GM21447 (cell line): ENCODE measurements at regions not wholly inside any gene's neighbourhood (a gene's known extent, or its start where the extent isn't known, plus 50 kb on each side); places are given as distances from the start of the nearest gene placed in this dataset.
"Not testable (repeated sequence)": the region's sequence is repeated elsewhere in the genome, so short reads cannot be mapped to it uniquely, and the experiment has no call there.

ENCODE experiments used
- ATAC-seq: cut with Tn5 transposase; IDR thresholded peaks from one replicate; pipeline ENCODE4 v1.9.1; 2021; ENCODE audit not compliant: unreplicated experiment

DNA sequence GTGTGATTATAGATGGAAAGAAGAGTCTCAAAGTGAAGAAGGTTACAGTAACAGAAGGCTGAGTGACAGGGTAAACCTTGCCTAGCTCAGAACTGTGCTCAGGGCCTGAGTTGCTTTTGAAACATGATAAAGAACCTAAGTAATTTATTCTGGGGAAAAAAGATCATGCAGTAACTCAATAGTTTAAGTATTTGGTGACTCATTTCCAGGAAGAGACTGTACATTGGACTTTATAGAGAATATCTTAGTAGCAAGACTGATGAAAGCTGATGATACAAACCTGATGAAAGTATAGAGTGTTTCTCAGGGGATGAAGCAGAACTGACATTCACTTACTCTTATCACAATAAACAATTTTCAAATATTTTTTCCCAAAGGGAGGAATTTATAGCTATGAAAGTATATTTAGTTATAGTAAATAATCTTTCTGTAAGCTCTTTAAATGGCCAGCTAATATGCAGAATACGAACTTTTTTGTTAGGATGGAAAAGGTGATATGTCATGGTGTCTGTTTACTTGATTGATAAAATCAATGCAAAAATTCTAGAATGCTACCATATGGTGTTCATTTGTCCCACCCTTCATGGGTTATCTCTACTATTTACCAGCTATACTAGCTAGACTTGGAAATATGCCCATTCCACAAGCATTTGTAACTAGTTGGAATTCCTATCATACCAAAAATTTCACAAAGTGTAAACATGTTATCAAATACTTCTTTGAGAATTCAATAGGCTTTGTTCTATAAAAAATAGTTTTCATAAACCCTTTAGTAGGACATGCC lies 1265.5 kb upstream of the ACVR2A start:
- ATAC-seq, result no peak

DNA sequence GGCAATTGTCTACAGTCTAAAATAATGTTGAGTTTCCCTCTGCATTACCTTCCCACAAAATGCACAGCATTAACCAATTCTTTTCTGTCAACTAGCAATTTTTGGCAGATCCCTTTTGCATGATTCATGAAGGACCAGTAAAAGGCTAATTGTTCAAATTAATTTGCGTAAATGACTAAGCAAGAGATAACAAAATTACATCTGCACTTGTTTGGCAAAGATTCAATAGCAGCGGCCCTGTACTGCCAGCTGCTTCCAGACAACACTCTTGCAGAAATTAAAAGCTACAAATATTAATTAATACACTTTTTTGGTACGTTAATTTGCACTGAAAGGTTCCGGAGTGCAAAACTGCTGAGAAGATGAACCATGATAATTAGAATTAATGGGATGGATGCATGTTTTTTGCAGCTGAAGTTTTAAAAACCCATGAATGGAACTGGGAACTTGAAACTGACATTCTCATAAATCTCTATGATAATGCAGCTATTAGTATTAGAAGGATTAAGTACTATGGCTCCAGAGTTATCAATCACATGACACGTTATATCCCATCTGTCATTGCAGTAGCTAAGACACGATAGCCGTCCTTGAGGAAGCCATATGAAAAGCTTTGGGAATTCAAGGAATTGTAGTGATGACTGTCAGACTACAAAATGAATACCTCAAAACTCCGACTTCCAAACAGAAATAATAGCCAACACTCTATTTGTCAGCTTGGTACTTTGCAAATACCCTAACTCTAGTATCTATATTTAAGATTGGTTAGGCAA lies 1268.3 kb upstream of the ACVR2A start:
- no peak for ATAC-seq

GRCh38 chr2:146572598-146572997 lies 1272.2 kb upstream of the ACVR2A start:
- ATAC-seq, result no peak

GRCh38 chr2:146561996-146562395 lies 1282.8 kb upstream of the ACVR2A start:
- ATAC-seq, result no peak

DNA sequence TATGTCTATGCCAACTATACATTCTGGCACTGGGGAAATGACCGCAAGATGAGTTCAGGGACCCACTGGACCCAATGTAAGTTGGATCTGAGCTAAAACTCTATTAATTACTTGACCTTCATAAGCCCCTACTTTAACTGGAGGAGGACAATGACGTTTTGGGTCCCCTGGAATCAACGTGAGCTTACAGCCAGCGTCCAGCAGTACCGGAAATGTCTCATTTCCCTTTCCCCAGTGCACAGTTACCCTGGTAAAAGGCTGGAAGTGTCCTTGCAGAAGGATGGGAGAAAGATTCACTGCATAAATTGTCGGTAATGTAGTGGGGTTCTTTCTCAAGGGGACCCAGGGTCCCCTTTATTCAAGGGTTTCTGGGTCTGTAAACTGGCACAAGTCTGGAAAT lies 1297.6 kb upstream of the ACVR2A start:
- ATAC-seq, result no peak

- no peak for ATAC-seq
These were observed 1300.1 kb upstream of the ACVR2A start for GRCh38 chr2:146544701-146545100.

DNA sequence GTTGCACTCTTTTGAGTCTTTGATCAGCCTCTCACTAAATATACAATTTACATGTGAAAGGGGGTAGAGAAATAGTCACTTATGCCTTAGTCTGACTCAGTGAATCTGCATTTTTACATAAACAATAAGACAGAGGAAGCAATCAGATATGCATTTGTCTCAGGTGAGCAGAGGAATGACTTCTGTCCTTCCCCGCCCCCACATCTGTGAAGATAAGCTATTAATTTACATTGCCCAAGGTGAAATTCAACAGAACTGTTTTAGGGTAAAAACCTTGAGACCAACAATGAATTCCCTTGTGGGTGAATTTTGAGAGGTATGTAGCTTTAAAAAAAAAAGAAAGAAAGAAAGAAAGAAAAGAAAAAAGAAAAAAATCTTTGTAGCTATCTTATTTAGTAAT lies 1302.9 kb upstream of the ACVR2A start:
- no peak for ATAC-seq

DNA sequence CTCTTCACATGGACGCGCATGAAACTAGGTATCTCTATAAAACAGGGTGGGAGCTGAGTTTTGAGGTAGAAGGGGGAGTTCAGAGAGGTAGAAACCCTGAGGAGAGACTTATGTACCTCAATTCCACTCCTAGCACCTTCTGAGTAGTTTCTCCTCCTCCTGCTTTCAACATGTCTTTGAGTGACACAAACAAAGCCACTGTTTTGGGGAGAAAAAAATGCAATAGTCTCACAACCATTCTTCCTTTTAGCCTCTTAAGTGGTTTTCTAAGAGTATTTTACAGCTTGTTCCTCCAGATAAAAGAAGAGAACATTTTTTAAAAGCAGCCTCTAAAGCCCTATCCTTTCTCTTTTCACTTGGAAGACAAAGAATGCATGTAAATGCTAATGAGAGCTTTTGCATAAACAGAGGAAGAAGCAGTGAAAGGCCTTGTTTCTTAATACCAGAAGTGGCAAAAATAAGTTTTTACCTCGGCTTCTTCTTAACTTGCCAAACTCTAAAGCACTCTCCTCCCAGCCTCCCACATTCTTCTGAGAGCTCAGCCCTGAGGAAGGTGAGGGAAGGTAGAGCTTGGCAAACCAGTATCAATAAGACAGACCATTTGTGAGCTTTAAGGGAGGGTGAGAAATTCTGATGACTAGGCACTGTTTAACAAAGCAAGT lies 1304.4 kb upstream of the ACVR2A start:
- ATAC-seq, result no peak

DNA sequence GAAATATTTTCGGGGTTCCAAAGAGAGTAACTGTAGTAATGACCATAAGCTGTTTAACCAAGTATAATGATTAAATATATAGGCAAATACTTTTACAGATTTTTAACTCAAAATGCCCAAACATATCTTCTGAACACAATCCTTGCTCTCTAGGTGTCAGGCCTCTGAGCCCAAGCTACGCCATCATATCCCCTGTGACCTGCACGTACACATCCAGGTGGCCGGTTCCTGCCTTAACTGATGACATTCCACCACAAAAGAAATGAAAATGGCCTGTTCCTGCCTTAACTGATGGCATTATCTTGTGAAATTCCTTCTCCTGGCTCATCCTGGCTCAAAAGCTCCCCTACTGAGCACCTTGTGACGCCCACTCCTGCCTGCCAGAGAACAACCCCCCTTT lies 1305.1 kb upstream of the ACVR2A start:
- not testable (repeated sequence) for ATAC-seq

DNA sequence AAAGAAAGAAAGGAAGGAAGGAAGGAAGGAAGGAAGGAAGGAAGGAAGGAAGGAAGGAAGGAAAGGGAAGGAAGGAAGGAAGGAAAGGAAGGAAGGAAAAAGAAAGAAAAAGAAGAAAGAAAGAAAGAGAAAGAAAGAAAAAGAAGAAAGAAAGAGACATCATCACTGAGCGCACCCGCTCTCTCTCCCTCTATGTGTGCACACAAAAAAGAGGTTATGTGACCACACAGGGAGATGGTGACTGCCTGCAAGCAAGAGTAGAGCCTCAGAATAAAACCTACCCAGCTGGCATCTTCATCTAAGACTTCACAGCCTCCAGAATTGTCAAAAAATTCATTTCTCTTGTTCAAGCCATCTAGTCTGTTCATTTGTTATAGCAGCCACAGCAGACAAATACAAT lies 1307.4 kb upstream of the ACVR2A start:
- ATAC-seq, result no peak

DNA sequence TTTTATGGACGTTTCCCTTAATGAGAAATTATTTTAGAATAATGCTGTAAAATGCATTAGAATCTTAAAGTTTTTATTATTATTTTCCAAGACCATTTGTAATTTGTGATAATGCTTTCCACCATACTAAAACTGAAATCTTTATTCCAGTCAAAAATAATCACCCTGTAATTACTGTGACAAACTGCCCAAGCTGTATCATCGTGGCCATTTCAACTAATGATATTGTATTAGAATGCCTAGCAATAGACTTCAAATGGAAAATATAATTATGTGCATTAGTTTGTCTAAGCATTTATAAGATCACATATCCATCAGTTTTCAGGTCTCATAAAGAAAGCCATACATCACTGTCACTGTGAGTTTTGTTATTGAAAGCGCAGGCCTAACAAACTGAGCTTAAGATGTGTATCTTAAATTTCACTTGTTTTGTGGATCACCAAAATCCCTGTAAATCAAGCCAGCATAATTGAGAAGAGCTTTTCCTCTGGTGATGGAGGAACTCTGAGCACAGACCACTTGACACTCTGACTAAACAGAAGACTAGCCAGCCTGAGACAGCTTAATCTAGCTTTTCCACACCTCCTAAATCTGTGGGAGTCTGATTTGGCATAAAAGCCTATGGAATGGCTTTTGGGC lies 1312.2 kb upstream of the ACVR2A start:
- ATAC-seq, result no peak

GRCh38 chr2:146532009-146532408 lies 1312.8 kb upstream of the ACVR2A start:
- no peak for ATAC-seq

DNA sequence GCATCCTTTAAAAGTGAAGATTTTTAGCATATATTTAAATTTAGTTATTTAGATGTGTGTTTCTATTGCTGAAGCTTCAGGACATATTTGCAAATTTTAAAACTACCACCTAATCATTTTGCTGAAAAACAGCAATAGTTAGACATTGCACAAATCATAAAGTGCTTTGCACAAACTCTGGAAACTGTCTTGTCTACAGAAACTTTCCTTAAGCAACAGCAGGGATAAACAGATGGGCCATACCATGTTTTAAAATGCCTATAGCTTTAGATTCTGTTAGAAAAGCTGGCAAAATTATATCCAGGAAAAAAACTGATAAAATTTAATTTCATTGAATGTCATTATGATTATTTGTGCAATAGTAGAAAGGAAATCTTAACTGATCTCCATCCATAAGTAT lies 1313.9 kb upstream of the ACVR2A start:
- no peak for ATAC-seq

DNA sequence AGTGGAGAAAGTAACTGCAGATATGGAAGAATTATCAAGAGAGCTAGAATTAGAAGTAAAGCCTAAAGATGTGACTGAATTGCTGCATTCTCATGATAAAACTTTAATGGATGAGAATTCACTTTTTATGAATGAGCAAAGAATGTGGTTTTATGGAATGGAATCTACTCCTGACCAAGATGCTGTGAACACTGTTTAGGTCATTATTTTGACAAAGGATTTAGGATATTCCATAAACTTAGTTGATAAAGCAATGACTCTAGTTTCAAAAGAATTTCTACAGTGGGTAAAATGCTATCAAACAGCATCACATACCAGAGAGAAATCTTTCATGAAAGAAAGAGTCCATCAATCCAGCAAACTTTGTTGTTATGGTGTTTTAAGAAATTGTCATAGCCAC lies 1317.7 kb upstream of the ACVR2A start:
- ATAC-seq, result no peak

DNA sequence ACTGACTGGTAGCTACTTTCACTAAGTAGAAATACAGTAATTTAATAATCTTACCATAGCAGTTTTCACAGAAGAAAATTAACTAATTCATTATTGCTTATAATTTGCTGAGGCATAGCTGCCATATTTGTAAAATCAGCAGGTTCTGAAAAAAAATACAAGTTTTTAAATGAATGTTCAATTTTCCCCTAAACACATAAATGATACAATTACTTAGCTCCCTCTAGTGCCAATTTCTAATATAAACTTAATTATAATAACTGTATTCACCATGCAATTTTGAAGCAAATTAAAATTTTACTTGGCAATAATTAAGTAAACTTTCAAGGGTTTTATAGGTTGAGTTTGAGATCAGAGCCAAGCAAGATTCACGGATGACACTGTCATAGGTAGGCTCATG lies 1321.6 kb upstream of the ACVR2A start:
- no peak for ATAC-seq

DNA sequence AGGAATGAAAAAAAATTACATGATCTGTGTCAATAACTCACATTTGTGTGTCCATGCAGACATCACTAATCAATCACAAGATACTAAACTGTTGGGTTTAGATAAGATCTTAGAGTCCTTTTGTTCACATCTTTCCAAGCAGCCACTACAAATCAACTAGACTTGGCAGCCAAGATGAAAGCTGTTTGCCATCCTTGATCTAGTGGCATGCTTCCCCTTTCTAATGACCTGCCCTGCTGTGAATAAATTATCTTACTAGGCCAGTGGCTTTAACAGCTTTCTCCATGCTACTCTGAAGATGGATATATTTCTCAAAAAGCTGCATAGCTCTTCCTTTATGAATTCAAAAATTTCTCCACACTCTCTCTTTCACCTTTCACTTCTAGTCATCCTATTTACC lies 1338.0 kb upstream of the ACVR2A start:
- no peak for ATAC-seq

GRCh38 chr2:146503366-146503765 lies 1341.5 kb upstream of the ACVR2A start:
- ATAC-seq, result no peak

DNA sequence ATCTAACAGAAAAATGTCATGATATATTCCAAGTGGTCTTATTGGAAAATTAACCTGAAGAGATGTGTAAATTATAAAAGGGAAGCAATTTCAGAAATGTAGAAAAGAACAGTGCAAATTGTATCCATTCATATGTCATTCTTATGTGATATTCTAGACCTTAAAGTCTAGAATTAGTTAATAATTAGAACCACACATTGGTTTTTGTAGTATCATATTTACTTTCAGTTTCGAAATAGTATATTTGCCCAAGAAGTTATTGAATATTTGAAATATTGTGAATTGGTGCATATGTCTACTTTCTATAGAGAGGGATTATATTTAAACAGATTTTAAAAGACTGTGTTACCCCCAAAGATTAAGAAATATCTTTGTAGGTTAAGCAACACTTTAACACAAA lies 1348.6 kb upstream of the ACVR2A start:
- ATAC-seq, result no peak

- ATAC-seq, result no peak
These were observed 1355.4 kb upstream of the ACVR2A start for GRCh38 chr2:146489386-146489785.

GRCh38 chr2:146481629-146482028 lies 1363.2 kb upstream of the ACVR2A start:
- ATAC-seq, result no peak

DNA sequence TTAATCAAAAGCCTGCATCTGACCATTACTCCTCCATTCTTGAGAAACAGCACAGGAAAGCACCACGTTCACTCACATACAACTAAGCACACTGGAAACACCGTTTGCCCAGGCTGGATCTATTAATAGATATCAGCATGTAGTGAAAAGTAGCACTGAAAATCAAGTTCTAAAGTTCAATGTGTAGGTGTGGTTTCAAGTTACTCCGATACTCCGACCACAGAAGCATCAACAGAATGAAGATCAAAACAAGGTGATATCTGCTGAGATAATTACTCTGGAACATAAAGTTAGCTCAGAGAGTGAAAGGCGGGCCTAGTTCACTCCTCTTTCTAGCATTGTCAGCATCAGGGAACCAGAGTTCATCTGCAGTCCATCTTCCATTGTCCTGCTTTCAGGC lies 1367.4 kb upstream of the ACVR2A start:
- ATAC-seq, result no peak

GRCh38 chr2:146468578-146468977 lies 1376.3 kb upstream of the ACVR2A start:
- no peak for ATAC-seq
